ENCODE measurements at regions not wholly inside any gene's neighbourhood (a gene's known extent, or its start where the extent isn't known, plus 50 kb on each side); places are given as distances from the start of the nearest gene placed in this dataset.
"Not testable (repeated sequence)": the region's sequence is repeated elsewhere in the genome, so short reads cannot be mapped to it uniquely, and the experiment has no call there.

DNA sequence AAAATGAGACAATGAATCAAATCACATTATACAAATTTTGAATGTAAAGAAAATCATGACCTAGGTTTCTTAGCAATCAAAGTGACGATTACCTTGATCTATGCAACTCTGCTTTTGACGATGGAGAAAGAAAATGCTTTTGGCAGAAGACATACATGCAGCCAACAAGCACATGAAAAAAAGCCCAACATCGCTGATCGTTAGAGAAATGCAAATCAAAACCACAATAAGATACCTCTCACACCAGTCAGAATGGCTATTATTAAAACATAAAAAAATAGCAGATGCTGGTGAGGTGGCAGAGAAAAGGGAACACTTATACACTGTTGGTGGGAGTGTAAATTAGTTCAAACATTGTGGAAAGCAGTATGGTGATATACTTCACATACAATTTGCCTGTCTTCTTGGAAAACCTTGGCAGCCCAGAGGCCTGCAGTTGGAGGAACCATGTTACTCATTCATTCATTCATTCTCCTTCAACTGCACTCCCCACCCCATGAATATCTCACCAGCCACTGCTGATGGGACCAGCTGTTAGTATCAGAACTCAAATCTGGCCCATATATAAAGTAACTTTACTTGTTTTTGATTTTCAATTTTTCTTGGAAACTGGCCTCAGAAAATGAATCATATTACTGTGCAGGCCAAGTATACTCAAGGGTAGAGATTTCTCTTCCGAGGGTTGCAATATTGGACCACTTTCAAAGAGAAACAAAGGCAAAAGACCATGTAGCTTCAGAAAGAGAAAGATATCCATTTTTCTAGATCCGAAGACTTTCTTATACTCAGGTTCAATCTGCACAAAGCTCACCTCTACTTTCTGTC is 358.6 kb upstream of the ARHGEF26 start:
- DNase-seq = no peak

DNA sequence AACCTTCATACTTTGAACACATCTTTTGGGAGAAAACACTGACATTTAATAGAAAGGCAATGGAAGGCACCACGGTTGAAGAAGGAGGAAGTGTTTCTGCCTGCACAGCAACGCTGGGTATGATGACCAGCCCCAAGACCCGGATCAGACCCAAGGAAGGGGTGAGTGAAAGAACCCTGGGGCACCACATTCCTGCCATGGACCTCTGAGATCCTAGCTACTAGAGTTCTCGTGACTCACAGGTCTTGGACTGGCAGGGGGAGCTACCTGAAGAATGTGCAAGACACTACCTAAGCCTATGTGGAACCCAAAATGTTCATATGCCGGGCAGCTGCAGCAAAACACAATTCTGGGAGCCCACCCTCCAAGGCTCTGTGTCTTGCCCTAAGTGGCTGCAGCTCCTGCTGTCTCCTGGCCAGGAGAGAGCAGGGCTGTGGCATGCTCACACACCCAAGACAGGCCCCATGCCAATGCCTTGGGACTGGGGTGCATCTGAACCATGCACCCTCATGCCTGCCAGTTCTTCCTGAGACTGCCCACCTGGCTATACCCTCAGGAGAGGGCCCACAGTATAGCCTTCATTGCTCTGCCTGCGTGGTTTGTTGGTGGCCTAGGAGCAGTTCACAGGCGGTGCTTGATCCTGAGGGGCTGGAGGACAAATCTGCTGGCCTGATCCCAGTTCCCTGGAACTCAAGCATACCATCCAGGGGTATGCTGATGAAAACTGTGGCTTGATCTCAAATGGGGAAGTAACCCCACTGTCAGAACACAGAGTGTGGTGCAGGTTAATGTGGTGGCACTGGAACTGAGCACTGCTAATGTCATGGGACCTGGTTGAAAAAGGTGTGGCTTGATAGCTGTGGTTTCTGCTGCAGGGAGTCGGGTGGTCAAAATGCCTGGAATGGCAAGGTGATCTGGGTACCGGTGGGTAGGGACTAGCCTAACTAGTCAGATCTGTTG is 353.3 kb upstream of the ARHGEF26 start:
- DNase-seq = no peak

DNA sequence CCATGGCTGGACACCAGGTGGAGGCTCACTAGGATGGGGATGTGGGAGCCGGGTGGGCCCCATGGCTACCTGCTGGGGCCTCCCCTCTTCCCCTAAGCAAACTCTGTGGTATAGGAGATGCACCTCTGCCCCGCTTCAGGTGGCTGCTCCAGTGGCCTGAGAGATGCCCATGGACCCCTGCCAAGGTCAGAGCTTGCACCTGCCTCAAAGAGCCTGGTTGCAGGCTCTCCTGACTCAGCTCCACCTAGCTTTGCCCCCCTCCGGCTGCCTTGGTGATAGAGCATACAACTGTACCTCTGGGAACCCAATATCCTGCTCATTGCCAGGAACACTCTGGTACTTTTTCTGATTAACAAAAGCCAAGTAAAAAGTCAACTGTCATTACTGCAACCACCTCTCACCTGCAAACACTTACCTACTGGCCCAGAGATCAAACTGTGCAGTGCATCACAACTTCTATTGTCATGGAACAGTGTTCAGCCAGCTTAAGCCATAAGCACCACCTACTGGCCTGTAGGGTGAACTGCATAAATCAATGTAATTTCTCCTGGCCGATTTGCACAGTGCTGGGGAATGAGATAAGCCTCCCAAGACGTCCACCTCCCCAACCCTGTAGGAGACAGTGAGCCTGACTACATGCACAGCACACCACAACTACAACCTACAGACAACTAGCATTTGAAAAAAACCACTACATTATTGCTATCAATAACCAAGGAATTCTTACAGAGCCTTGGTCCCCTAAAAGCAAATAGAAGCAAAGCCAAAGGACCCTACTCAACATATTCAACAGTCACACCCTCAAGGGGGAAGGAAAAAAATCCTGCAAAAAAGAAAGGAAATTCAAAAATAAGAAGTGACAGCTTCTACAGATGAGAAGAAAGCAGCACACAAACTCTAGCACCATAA is 352.4 kb upstream of the ARHGEF26 start:
- DNase-seq = peak in 1 of 2 donors; percentile 30

DNA sequence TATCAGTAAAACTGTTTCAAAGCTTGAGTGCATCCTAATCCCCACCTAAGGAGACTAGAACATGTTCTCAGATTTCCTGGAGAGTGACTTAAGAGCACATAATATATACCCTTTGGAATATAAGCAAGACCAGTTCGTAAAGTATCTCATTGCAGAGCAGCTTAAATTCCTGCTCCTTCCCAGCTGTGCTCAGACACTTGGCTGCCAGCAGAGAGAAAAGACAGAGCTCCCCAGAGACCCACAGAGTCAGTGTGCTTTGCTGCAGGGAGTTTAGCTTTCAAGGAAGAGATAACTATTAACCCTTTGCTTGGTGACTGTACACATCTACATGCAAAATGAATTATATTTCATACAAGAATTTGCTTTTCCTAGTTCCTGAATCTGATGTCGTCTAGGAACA is 338.1 kb upstream of the ARHGEF26 start:
- no peak for DNase-seq

DNA sequence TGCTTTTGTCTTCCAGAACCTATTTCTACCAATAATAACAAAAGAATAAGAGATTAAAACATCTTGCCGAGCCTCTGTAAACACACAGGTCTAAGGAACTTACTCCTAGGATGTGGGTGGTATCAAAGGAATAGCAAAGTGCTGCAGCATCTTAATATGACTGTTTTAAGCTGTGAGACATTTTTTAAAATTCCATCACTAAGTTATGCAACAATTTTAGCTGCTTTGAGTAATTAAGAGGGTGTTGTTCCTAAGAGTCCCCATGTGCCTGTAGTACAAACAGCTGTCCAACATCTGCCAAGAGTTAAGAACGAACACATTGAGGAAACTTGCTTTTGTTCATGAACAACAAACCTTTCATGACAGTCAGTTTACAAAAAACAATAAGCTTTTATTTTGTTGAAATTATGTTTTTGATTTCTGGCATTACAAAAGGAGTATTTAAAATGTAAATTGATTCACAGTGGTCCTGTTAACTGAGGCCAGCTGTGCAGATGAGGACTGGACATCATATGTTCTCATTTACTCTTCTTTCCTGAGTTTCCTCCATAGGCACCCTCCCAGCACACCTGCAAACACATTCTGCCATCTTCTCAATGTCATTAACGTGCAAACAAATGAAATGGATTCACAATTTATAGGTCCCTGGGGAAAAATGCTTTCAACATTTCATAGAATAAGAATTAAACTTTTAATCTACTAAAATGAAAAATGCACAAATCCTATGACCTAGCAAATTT is 337.3 kb upstream of the ARHGEF26 start:
- no peak for DNase-seq

DNA sequence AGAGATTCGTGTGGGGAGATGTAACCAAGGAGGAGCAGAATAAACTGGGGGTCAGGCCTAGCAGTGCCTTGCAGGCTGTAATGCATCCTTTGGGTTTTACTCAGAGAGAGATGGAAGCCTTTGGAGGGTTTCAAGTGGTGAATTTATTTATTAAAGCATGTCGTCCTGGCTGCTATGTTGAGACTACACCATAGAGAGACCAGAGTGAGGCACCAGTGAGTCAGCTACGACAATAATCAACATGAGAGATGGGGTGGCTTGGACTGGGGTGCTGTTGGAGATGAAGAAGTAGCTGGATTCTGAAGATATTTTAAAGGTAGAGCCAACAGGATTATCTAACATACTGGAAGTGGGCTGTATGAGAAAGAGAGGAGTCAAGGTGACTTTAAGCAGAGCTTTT is 335.3 kb upstream of the ARHGEF26 start:
- no peak for DNase-seq

DNA sequence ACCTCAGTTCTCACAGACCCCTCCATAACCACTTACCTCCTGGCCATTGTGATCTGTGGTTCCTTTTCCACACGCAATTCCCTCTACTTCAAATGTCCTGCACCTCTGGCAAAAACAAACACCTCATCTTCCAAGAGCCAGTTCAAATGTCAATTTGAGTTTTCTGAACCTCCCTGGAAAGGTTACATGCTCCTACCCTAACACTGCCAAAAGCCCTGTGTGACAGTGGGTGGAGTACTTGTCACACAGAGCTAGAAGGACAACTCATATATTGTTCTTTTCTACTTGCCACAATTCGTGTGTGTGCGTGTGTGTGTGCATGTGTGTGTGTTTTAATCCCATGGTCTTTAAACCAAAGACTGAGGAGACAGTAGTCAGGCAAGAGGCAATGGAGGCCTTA is 331.8 kb upstream of the ARHGEF26 start:
- DNase-seq = no peak

DNA sequence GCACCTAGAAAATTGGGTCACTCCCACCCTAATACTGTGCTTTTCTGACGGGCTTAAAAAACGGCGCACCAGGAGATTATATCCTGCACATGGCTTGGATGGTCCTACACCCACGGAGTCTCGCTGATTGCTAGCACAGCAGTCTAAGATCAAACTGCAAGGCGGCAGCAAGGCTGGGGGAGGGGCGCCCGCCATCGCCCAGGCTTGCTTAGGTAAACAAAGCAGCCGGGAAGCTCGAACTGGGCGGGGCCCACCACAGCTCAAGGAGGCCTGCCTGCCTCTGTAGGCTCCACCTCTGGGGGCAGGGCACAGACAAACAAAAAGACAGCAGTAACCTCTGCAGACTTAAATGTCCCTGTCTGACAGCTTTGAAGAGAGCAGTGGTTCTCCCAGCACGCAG is 324.1 kb upstream of the ARHGEF26 start:
- not testable (repeated sequence) for DNase-seq

DNA sequence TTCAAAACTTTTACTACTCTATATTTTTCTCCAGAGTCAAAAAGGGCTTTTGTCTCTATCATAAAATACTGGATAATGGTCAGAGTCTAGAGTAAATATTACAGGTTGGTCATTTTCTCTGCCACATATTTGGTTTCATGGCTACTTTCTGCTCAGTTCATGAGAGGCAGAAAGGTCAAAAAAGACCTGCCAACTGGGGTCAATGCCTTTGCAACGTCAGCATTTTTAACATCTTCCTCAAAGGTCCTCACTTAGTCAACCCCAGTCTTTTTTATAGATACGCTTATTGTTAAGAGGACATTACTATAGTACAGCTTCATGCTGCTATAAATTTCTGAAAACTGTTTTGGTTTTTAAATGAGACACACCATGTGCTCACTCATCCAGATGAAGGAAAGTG is 312.1 kb upstream of the ARHGEF26 start:
- DNase-seq = no peak

DNA sequence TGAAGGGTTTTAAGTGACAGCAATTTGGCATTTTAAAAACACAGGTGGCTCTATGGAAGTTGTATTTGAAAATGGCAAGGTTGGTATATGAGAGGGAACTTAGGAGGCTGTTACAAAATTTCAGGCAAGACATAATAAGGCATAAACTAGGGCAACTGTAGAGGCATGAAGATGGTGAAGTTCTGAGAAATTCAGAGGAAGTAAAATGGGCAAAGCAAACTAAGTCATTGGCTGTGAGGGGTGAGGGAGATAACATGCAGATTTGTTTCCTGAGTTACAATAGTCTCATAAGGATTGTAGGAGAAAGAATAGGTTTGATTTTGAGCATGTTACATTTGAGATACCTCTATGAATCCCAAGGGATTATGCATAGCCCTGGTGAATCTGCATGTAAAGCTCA is 302.9 kb upstream of the ARHGEF26 start:
- DNase-seq = peak in 1 of 2 donors; percentile 36

DNA sequence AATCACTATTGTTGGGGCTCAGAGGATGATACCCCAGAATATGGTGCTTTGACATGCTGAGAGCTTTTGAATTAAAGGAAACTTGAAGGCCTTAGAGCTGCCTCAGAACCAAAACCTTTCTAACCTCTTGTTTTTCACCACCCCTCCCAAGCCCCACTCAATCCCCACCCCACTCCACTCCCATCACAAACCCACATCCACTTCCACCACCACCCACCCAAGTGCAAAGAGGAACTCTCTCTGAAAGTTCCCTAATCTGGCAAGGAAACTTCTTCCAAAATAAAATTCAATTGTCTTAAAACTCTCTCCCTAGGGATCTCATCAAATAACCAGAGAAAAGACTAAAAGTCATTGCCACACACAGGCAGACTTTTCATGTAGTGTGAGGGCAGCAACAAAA is 301.2 kb upstream of the ARHGEF26 start:
- peak in 1 of 2 donors; percentile 54 for DNase-seq

DNA sequence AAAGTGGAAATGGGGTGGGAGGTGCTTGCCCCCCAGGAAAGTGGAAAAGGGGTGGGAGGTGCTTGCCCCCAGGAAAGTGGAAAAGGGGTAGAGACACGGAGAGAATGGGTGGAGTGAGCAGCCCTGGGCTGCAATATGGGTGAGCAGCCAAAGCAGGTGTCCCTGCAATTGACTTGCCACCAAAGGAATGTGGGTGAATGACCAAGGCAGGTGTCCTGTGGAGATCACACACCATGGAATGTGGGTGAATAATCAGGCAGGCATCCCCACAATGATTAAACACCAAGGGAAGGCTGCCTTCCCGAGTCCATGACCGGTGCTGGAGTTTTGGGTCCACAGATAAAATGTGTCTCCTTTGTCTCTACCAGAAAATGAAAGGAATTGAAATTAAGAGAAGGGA is 292.8 kb upstream of the ARHGEF26 start:
- not testable (repeated sequence) for DNase-seq

DNA sequence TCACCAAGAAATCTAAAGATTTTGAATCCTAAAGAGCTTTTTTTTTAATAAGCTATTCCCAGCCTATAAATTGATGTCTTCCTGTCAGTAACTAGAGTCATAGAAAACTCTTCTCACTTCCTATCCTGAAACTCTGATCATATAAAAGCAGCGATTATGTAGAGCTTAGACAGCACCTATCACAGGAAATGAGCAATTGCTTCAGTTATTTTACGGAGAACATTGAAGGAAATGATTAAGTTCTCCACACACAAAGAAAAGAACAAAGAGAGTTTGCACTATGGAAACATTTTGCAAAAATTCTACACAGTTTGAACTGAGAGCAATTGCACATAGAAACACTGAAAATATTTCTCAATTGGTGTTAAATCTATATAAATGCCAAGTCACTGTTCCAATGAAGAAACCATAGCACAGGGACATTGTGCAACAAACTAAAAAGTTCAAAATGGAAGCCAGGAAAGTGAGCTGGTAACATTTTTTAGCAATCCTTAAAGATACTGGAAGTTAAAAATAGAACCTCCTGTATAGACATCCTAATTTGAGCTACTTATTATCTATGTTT is 291.5 kb upstream of the ARHGEF26 start:
- no peak for DNase-seq

DNA sequence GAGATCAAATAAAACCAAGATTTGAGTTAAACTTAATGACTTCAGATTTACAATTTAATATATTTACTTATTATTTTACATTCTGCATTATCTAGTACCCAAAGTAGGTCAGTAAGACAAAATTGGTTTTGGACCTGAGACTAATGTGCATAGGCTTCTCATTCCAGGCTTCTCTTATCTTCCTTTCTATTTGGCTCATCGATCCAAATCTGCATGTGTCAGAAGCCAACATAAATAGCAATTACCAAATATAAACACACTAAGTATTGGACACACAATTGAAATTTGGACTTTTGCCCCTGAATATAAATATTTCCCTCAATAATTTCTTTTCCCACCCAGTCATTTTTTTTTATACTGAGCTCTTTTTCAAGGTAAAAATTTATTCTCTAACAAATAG is 290.6 kb upstream of the ARHGEF26 start:
- DNase-seq = no peak

DNA sequence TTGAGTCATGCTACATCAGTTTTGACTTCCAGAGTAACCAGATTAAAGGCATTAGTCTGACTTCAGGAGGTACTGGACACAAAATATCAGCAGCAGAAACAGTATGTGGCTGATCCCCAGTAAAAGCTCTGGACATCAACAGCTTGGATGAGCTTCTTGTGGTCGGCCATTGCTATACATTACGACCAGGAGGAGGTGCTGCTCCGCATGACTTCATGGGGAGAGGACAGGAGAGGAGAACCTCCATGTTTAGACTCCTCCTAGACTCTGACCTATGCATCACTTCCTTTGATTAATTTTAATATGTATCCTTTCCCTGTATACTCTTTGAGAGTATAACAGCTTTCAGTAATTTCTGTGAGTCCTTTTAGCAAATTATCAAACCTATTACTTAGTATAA is 285.6 kb upstream of the ARHGEF26 start:
- no peak for DNase-seq

DNA sequence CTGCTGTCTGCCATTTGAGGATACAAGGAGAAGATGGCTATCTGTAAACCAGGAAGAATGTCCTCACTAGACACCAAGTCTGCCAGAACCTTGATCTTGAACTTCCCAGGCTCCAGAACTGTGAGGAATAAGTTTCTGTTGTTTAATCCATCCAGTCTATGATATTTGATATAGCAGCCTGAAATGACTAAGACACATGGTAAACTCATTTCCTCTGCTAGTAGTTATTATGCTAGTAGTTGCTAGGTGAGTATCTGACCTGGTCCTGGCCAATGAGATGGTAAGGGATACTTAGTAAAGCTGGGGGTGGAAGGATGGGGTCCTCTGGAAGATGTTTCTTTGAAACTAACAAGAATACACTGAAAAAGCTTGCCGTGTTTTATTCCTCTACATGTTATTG is 280.7 kb upstream of the ARHGEF26 start:
- no peak for DNase-seq

DNA sequence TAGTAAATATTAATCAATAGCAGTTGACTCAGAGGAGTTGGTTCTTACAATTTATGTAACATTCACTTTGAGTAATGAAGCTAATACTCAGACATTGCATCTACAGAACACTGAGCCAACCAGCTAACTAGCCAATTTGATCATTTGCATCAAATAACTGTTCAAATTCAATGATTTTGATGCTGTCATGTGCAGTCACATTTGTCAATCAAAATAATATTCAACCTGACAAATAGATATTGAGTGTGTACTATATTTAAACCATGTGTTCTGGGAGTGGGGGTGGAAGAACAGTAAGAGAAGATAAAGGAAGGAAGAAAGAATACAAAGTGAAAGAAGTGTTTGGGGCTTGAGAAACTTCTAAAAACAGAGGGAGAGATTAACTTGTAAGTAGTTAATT is 277.2 kb upstream of the ARHGEF26 start:
- no peak for DNase-seq

DNA sequence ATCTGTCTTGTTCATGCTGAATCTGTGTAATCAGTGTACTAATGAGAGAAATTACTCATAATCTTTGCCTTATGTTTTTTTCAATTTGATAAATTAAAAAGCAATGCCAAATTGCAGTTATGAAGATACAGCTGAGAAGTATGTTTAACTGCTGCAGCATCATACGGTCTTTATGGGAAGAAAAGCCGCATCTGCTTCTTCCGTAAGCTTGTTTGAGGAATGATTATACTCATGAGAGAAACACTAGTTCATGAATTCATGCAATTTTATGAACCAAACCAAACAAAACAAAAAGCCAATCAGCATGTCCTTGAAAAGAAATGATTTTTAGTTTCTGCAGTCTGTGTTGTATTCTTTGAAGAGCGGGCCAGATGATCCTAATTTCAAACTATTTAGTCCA is 275.9 kb upstream of the ARHGEF26 start:
- no peak for DNase-seq

DNA sequence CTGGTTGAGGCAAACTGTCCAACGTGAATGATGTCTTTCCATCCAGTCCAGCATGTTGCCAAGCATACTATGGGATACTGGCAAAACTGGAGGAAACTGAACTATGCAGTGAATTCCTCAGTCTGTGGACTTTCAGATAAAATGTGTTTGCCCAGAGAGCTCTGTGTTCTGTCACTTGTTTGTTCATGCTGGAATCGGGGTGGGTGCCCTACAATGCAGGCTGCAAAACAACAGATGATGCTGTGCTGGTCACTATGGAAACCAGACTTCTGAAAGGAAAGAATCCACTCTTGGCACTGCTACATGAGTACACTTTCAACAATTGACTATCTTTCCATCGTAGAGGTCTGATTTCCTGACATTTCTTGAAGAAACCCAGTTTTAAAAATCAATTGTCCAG is 272.5 kb upstream of the ARHGEF26 start:
- DNase-seq = no peak

DNA sequence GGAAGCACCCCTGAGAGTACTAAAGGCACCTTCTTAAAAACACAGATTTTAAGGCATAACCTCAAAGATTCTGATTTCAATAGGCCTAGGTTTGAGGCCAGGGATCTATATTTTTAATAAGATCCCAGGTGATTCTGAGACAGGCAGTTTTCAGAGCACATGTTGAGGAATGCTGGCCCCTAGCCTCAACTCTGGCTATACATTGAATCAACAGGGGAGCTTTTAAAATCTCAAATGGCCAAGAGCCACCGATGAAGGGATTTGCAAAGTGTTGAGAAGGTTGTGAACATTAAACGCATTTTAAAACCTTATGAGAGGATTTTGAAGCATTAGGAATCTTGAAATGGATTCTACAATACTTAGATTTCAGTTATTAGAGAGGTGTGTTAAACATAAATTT is 268.8 kb upstream of the ARHGEF26 start:
- no peak for DNase-seq

DNA sequence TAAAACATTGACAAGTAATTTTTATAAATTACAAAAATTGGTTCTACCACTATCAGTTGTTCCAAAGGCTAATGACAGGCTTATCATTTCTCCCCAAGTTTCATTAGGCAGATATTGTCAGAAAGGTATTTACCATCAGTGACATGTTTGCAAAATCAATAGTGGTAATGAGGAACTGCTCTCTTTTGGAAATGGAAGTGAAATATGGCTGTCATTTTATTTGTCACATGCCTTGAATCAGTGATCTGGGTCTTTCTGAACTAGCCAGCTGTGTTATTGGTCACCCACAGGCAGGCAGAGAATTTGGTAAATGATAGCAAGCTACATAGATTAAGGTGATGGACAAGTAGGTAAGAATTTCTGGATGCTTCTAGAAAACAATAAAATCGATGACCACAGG is 268.0 kb upstream of the ARHGEF26 start:
- DNase-seq = no peak

DNA sequence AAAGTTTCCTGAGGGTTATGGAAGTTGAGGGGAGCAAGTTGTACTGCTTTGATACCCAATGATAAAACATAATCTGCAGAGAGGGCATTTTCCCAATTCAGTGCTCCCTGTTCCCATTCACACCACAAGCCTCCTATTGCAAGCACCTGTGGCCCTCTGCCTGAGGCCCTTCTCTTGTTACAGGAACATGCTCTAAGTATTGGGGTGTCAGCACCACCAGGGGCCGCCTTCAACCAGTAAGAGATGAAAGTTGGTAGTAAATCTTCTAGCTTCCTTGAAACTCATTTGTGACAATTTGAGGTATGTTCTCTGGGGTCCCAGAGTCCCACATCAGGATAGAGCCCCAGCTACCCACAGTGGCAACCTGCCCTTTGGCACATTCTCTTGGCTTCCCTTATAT is 265.4 kb upstream of the ARHGEF26 start:
- DNase-seq = no peak
